ENCODE measurements at regions not wholly inside any gene's neighbourhood (a gene's known extent, or its start where the extent isn't known, plus 50 kb on each side); places are given as distances from the start of the nearest gene placed in this dataset.

- TF ChIP-seq CTCF (IDR thresholded peaks at IDR 0.05; ENCODE audit: low read length) (no peak), EZH2 (IDR thresholded peaks at IDR 0.05; ENCODE audit: borderline replicate concordance, low read length) (no peak)
Measured at GRCh38 chr2:221075203-221075602, 496.9 kb downstream of the EPHA4 start.

All from OCI-LY1 (cell line).